CD14-positive monocyte (primary cell): ENCODE measurements at regions not wholly inside any gene's neighbourhood (a gene's known extent, or its start where the extent isn't known, plus 50 kb on each side); places are given as distances from the start of the nearest gene placed in this dataset.

Source experiments
- DNase-seq, 3 donors: peaks; one replicate each; pipeline ENCODE4 v3.0.0-alpha.2; 2011 to 2022
- H2AFZ ChIP-seq: 2 replicates; pipeline ENCODE4 v1.6.0; 2012; ENCODE audit warnings: mild to moderate bottlenecking, low read depth, low read length, inconsistent platforms; ENCODE audit not compliant: insufficient read depth, poor library complexity, severe bottlenecking
- H3K27ac ChIP-seq, 2 donors: 1 replicate in 1 of 2; 2 replicates in 1 of 2; pipeline ENCODE4 v1.5.1; 2012 to 2013; ENCODE audit warnings: low read length in 2 of 2, control low read depth in 1 of 2, inconsistent platforms in 1 of 2, low read depth in 1 of 2, mild to moderate bottlenecking in 1 of 2
- H3K27me3 ChIP-seq, 2 donors: one replicate each; pipeline versions ENCODE4 v1.6.0 to v1.6.1; 2011 to 2013; ENCODE audit warnings: low read length in 2 of 2; ENCODE audit not compliant: control insufficient read depth in 2 of 2, insufficient read depth in 2 of 2
- H3K36me3 ChIP-seq, 2 donors: replicated peaks in 1 of 2; 1 replicate in 1 of 2; 2 replicates in 1 of 2; pipeline versions ENCODE4 v1.5.1 to v1.6.1; 2012 to 2013; ENCODE audit warnings: low read length in 2 of 2, control low read depth in 1 of 2, inconsistent platforms in 1 of 2, mild to moderate bottlenecking in 1 of 2; ENCODE audit not compliant: insufficient read depth in 2 of 2, control insufficient read depth in 1 of 2
- H3K4me1 ChIP-seq, 2 donors: 1 replicate in 1 of 2; 2 replicates in 1 of 2; pipeline versions ENCODE4 v1.5.1 to v1.6.1; 2012 to 2013; ENCODE audit warnings: low read length in 2 of 2, control low read depth in 1 of 2, inconsistent platforms in 1 of 2, mild to moderate bottlenecking in 1 of 2, moderate library complexity in 1 of 2; ENCODE audit not compliant: insufficient read depth in 2 of 2, control insufficient read depth in 1 of 2
- H3K4me2 ChIP-seq: replicated peaks from 2 replicates; pipeline ENCODE3; 2012; ENCODE audit warnings: low read length, moderate library complexity, mild to moderate bottlenecking; ENCODE audit not compliant: poor library complexity, severe bottlenecking; ENCODE audit errors: extremely low read depth
- H3K4me3 ChIP-seq, 3 experiments: fragments of 200-600 bp in 1 of 3; sonication (generic) in 1 of 3; replicated peaks in 1 of 3; 1 replicate in 2 of 3; 2 replicates in 1 of 3; pipeline ENCODE4 v1.5.1; 2011 to 2013; ENCODE audit warnings: low read length in 3 of 3, mild to moderate bottlenecking in 3 of 3, control low read depth in 2 of 3, low read depth in 2 of 3, inconsistent platforms in 1 of 3, moderate library complexity in 1 of 3
- H3K79me2 ChIP-seq: 2 replicates; pipeline ENCODE4 v1.6.0; 2012; ENCODE audit warnings: mild to moderate bottlenecking, control low read depth, inconsistent platforms, low read length, moderate library complexity; ENCODE audit not compliant: insufficient read depth
- H3K9ac ChIP-seq: 2 replicates; pipeline ENCODE4 v1.6.0; 2017; ENCODE audit warnings: low read length, mild to moderate bottlenecking; ENCODE audit not compliant: insufficient read depth, poor library complexity, severe bottlenecking
- H3K9me3 ChIP-seq, 2 donors: replicated peaks in 1 of 2; 1 replicate in 1 of 2; 2 replicates in 1 of 2; pipeline versions ENCODE4 v1.5.1 to v1.6.1; 2012 to 2013; ENCODE audit warnings: low read length in 2 of 2, control low read depth in 1 of 2; ENCODE audit not compliant: control insufficient read depth in 1 of 2, insufficient read depth in 1 of 2
- H4K20me1 ChIP-seq: 2 replicates; pipeline ENCODE4 v1.6.0; 2012; ENCODE audit warnings: mild to moderate bottlenecking, low read length, control low read depth, moderate library complexity; ENCODE audit not compliant: insufficient read depth
- H3K27ac Mint-ChIP-seq, 7 donors: one replicate each; pipeline ENCODE4 v1.8.0; 2020; ENCODE audit warnings: mild to moderate bottlenecking in 7 of 7, mixed read lengths in 7 of 7, moderate library complexity in 6 of 7, inconsistent platforms in 2 of 7
- H3K27me3 Mint-ChIP-seq, 3 donors: one replicate each; pipeline ENCODE4 v1.8.0; 2021 to 2022; ENCODE audit warnings: low read depth in 3 of 3, mild to moderate bottlenecking in 3 of 3, mixed read lengths in 3 of 3, moderate library complexity in 3 of 3, inconsistent platforms in 1 of 3
- H3K36me3 Mint-ChIP-seq, 2 donors: one replicate each; pipeline ENCODE4 v1.8.0; 2020; ENCODE audit warnings: mixed read lengths in 2 of 2, inconsistent platforms in 1 of 2, mild to moderate bottlenecking in 1 of 2
- H3K4me1 Mint-ChIP-seq: one replicate; pipeline ENCODE4 v1.8.0; 2020; ENCODE audit warnings: mild to moderate bottlenecking, mixed read lengths
- H3K4me3 Mint-ChIP-seq, 2 donors: one replicate each; pipeline ENCODE4 v1.8.0; 2020; ENCODE audit warnings: mild to moderate bottlenecking in 2 of 2, mixed read lengths in 2 of 2, moderate library complexity in 1 of 2
- H3K9me3 Mint-ChIP-seq, 7 donors: one replicate each; pipeline ENCODE4 v1.8.0; 2020 to 2022; ENCODE audit warnings: mixed read lengths in 7 of 7, mild to moderate bottlenecking in 6 of 7, moderate library complexity in 6 of 7, inconsistent platforms in 2 of 7
- WGBS: methylation state at CpG from one replicate; pipeline ENCODE4 v1.1.5; 2013; ENCODE audit warnings: missing lambda C conversion rate; ENCODE audit not compliant: insufficient coverage; 5-methylcytosine and 5-hydroxymethylcytosine counted together
- intact Hi-C, 2 donors: fragments of 100-400 bp; cut with micrococcal nuclease; formaldehyde crosslinking; loops; one replicate each; pipeline versions ENCODE4 v1.15.0 to v1.15.1; 2023
- TF ChIP-seq, protein P1 (sequence below): fragments of 200-600 bp; IDR thresholded peaks from one replicate; pipeline ENCODE4 v1.8.0; 2022; ENCODE audit warnings: antibody characterized with exemption, mild to moderate bottlenecking

DNA sequence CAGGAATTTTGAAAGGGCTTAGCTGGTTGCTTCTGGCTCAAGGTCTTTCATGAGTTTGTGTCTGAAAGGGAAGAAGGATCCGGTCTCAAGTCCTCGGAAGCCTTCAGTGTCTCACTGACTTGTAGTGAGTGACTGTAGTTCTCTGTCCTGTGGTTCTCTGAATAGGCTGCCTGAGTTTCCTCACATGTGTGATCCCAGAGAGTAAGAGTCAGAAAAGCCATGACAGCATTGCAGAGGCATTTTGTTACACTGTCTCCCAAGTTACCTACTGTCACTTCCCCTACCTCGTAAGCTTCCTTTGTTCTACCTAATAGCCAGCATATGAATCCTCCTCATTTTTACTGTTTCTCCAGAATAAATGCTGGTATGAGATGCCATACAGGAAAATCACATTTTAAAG lies 709.1 kb upstream of the CHAC2 start:
- Histone ChIP-seq H4K20me1 (no peaks in the 10 kb centered on the region), H3K4me3 (no peak overlapping the region), H3K27ac (no peak overlapping the region), H3K4me2 (no peak overlapping the region), H3K9ac (no peak overlapping the region), H2AFZ (no peak overlapping the region), H3K4me1 (no peaks in the 10 kb centered on the region), H3K9me3 (no peaks in the 10 kb centered on the region), H3K79me2 (no peaks in the 10 kb centered on the region), H3K27me3 (no peaks in the 10 kb centered on the region), H3K36me3 (no peaks in the 10 kb centered on the region)
- intact Hi-C loops: no loop called here
- Mint-ChIP-seq H3K27me3 (peaks cover 0 to 1% (median 0%) of the 10 kb centered on the region in 3 donors), H3K36me3 (no peaks in the 10 kb centered on the region), H3K27ac (no peak overlapping the region), H3K4me1 (no peaks in the 10 kb centered on the region), H3K9me3 (peaks cover 0 to 8% (median 3%) of the 10 kb centered on the region in 7 donors), H3K4me3 (no peak overlapping the region)
- TF ChIP-seq, protein P1, sequence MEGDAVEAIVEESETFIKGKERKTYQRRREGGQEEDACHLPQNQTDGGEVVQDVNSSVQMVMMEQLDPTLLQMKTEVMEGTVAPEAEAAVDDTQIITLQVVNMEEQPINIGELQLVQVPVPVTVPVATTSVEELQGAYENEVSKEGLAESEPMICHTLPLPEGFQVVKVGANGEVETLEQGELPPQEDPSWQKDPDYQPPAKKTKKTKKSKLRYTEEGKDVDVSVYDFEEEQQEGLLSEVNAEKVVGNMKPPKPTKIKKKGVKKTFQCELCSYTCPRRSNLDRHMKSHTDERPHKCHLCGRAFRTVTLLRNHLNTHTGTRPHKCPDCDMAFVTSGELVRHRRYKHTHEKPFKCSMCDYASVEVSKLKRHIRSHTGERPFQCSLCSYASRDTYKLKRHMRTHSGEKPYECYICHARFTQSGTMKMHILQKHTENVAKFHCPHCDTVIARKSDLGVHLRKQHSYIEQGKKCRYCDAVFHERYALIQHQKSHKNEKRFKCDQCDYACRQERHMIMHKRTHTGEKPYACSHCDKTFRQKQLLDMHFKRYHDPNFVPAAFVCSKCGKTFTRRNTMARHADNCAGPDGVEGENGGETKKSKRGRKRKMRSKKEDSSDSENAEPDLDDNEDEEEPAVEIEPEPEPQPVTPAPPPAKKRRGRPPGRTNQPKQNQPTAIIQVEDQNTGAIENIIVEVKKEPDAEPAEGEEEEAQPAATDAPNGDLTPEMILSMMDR: no peak
- WGBS: no CpG with 5 or more reads among the region's 3 CpGs
- no peak for DNase-seq

DNA sequence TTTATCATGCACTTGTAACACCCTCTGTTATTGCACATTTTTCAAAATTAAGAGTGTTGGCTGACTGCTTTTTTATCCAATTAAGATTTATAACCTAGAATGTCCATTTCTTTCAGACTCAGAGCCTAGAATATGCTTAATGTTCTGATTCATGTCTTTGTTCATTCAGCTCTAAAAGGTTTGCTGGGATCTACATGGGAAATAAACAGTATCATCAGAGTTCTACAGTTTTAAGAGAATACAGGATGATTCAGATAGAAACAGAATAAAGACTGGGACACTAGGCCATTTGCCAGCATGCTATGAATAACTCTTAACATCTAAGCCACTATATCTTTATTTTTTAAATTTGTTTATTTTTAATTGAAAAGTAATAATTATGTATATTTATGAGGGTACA lies 713.7 kb upstream of the CHAC2 start:
- H3K4me3 Mint-ChIP-seq: no peak overlapping the region
- intact Hi-C loops: no loop called here

More for the DNA sequence above, 713.7 kb upstream of the CHAC2 start:
- Histone ChIP-seq H3K36me3 (no peaks in the 10 kb centered on the region), H3K27ac (no peak overlapping the region), H3K9me3 (no peaks in the 10 kb centered on the region), H3K9ac (no peak overlapping the region), H3K4me2 (no peak overlapping the region), H2AFZ (no peak overlapping the region), H3K4me1 (no peaks in the 10 kb centered on the region), H3K27me3 (no peaks in the 10 kb centered on the region), H3K79me2 (no peaks in the 10 kb centered on the region), H3K4me3 (no peak overlapping the region), H4K20me1 (no peaks in the 10 kb centered on the region)
- Mint-ChIP-seq H3K4me1 (no peaks in the 10 kb centered on the region), H3K27ac (no peak overlapping the region), H3K36me3 (no peaks in the 10 kb centered on the region), H3K9me3 (peaks cover 0 to 3% (median 2%) of the 10 kb centered on the region in 7 donors), H3K27me3 (peaks cover 0 to 1% (median 0%) of the 10 kb centered on the region in 3 donors)
- no peak for DNase-seq
- TF ChIP-seq, protein P1: no peak
